ENCODE measurements at regions not wholly inside any gene's neighbourhood (a gene's known extent, or its start where the extent isn't known, plus 50 kb on each side); places are given as distances from the start of the nearest gene placed in this dataset.
A peak's percentile ranks its signal among the peaks of the same experiment; 100 is the strongest.
"Not testable (repeated sequence)": the region's sequence is repeated elsewhere in the genome, so short reads cannot be mapped to it uniquely, and the experiment has no call there.

DNA sequence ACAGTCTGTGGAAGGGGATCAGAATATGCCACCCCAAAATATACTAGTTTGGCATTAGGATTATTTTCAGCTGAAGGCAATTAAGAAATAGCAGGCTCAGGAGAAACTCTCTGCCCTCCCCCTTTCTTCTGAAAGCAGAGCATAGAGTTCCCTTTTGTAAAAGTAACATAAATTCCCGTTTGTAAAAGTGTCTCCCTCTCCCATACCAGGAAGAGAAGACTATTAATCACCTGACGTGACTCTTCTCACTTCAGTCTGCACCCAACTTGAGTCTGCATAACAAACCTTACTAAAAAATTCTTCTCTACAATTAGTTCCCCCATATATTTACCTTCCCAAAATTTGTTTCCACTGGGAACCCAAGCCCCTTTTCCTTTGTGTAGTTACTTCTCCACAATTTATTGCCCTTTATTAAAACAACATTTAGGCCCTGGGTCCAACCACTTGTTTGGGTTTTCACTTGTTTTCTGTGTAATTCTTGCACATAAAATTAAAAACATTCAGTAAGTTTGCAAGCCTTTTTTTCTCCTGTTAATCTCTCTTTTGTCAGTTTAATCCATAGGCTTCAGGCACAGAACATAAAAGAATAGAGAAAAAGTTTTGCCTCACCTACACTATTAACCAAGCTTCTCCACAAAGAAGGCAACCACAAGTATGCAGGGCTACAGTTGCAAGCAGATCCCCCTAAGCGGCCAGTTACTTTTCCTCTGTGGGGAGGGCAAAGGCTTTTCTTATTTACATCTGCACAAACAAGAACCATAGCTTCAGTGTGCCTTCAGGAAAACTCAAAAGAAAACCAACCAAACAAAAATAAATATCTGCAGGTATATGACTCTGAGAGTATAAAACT, 73.8 kb upstream of the EPCAM start:
- DNase-seq (ENCODE audit: low read depth, low spot score), result no peak

DNA sequence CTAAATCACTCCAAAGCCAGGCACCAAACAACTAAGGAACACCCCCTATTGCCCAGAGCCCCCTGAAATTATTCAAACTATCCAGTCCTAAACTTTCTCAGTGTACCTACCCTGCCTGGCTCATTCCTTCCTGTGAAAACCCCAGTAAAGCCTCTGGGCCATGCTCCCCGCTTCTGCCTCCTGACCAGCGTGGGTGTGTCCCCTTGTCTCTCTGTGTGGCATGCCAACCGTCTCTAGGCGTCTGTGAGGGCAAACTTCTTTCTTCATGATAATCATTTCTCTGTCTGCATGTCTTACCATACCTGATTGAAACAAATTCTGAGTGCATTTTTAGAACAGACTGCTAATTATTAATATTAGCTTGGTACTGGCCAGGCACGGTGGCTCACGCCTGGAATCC, 75.1 kb upstream of the EPCAM start:
- no peak for DNase-seq (ENCODE audit: low read depth, low spot score)

DNA sequence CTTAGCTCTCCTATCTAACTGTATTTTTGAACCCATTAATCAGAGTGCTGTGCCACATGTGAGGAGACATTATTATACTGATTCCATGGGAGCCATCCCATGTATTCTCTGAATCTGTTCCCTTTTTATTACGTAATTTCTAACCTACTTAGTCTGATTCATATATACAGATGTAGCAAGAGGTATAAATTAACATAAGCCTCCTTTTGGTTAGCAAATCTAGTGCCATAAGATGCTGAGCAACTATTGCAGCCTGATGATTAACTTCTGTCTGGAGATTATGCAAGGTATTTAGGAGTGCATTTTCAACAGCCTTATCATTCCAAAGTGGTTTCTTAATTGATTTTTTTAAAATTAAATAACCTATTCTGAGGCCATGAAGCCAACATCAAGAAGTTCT, 80.2 kb upstream of the EPCAM start:
- no peak for DNase-seq (ENCODE audit: low read depth, low spot score)

DNA sequence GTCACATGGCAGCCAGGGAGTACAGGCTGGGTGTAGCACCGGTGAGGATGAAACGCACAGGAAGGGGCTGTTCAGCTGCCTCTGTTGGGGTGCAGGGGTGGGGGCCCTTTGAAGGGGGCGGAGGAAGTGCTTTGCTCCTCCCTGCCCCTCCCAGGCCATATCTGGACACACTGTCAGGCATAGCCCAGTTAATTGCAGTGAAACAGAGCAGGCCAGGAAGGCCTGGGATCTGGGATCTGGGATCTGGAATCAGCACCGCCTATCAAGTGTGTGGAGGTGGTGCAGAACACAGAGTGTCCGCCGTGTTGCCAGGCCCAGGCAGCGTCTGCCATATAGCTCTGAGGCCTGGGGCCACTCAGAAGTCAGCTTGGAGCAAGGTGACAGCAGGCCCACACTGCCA, 85.5 kb upstream of the EPCAM start:
- peak; percentile 71 for DNase-seq (ENCODE audit: low read depth, low spot score)

DNA sequence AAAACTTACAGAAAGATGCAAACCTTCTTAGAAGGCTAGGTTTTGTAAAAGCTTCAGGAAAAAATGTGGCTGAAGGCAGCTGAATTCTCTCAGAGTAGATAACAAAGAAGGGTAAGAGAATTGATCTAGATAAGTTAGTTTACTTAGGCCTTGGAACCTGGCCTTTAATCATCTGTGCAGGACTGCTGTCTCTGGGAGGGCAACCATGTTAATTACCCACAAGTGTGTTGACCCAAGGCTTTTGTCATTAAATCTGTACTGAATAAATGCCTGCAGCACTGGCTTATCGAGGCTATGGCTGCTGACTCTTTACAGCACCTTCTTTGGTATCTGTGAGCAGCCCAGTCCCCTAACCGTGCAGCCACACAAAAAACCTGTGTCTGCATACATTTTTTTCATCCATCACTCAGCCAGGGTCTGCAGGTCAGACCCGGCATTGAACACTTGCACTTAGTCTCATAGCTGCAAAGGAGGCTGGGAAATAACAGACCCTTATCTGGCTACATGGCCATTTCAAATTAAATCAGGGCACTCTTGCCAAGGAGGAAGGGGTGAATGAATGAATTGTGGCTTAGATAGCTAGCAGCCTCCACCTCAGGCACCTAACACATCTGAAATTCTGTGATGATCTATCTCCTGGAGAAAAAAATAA, 86.4 kb upstream of the EPCAM start:
- DNase-seq (ENCODE audit: low read depth, low spot score), result peak; percentile 53

DNA sequence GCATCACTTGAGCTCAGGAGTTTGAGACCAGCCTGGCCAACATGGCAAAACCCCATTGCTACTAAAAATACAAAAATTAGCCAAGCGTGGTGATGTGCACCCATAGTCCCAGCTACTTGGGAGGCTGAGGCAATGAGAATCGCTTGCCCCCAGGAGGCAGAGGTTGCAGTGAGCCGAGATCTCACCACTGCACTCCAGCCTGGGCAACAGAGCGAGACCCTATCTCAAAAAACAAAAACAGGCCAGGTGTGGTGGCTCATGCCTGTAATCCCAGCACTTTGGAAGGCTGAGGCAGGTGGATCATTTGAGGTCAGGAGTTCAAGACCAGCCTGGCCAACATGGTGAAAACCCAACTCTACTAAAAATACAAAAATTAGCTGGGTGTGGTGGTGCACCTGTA, 89.6 kb upstream of the EPCAM start:
- DNase-seq (ENCODE audit: low read depth, low spot score), result not testable (repeated sequence)

DNA sequence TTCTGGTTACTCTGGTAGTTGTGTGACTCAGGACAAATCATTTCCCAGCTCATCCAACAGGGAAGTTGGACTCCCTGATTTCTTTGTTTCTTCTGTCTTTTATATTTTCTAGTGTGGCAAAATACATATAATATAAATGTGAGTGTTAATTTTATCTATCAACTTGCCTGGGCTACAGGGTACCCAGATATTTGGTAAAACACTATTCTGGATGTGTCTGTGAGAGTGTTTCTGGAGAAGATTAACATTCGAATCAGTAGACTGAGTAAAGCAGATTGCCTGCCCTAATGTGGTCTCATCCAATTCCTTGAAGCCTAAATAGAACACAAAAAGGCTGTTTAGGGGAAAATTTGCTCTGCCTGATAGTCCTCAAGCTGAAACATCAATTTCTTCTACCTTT, 91.1 kb upstream of the EPCAM start:
- no peak for DNase-seq (ENCODE audit: low read depth, low spot score)

DNA sequence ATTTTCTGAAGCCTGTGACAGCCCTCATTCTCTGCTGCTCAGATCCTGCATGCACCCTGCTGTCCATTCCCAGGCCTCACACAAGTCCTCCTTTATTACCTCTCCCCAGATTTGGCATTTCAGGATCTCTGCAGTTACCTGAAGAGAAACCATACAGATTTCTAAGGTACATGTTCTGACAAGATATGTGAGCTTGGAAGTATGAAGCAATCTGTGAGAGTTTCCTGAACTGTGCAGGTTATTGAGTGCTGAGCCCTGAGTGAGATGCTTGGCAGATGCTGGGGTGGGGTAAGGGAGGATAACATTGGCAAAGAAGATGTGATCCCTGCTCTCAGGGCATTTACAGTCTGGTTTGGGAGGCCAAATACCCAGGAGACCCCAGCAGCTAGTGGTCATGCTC, 91.9 kb upstream of the EPCAM start:
- no peak for DNase-seq (ENCODE audit: low read depth, low spot score)

DNA sequence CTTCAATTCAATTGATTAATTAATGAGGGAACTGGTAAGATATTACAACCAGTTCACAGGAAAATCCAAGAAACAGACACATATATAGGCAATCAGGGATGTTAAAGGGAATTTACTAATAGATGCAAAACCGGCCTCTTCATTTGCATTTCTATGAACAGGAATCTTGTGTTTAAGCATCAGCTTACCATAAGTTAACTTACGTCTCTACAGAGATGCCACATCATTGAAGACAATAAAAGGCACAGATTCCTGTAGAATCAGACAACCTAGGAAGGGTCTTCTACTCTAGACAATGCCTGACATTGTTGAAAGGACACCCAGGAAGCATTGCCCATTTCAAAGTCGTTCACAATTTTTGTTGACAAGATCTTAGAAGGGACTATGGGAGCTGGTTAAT, 93.0 kb upstream of the EPCAM start:
- no peak for DNase-seq (ENCODE audit: low read depth, low spot score)

DNA sequence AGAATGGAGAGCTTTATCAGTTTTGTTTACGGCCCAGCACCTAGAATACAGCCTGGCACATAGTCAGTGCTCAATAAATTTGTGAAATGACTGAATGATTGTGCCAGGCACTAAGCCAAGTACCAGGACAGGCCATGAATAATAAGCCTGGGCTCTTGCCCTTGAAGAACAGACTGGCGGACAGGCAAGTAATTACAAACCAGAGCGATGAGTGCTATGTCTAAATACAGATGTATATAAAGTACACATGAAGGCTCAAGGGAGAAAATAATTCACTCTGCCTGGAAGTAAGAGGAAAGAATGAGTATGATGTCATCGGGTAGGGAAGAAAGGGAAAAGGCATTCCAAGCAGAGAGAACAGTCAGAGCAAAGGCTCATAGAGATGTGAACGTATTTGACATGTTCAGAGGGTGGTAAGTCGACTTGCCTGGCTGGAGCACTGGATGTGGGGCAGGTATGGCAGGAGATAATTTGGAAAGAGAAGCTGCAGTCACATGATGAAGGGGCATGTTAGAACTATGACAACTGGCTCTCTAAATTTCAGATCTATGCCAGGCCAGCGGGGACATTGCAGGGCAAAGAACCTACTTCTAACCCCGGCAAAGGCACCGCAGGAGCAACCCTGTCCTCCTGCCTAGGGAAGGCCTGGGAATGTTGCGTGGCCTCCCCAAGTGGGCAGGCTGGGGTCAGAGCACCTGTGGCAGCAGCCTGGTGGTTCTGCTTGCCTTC, 94.9 kb upstream of the EPCAM start:
- no peak for DNase-seq (ENCODE audit: low read depth, low spot score)

DNA sequence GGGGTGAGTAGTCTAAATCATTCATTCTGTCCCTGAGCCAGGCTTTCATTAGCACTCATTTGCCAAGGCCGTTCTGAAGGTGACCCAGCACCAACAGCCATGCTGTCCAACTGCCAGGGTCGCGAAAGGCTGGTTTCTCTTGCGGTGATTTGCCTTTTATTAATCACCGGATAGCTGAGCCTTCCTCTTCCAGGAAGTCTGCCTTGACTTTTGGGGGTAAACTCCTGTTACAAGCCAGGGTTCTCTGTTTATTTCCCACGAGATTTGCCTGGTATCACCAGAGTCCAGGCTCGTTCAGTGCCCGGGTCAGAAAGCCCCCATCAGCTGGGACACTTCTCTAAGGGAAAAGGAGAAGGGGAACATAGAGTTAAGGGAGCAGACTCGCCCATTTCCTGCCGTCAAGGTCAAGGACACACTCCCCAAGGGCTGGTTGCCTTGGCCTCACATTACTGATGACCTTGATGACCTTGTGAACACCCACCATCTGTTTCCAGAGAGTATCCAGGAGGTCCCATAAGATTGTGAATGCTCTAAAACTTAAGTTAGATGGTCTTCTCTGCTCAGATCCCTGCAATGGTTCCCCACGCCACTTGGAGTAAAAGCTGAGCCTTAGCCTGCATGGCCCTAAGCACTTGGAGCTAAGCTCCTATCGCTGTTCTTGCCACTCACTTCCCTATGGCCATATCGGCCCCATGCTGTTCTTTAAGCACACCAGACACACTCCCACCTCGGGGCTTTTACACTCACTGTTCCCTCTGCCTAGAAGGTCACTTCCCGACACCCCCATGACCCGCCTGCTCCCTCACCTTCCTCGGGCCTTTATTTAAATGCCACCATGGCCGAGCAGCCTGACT, 96.0 kb upstream of the EPCAM start:
- peak; percentile 44 for DNase-seq (ENCODE audit: low read depth, low spot score)

DNA sequence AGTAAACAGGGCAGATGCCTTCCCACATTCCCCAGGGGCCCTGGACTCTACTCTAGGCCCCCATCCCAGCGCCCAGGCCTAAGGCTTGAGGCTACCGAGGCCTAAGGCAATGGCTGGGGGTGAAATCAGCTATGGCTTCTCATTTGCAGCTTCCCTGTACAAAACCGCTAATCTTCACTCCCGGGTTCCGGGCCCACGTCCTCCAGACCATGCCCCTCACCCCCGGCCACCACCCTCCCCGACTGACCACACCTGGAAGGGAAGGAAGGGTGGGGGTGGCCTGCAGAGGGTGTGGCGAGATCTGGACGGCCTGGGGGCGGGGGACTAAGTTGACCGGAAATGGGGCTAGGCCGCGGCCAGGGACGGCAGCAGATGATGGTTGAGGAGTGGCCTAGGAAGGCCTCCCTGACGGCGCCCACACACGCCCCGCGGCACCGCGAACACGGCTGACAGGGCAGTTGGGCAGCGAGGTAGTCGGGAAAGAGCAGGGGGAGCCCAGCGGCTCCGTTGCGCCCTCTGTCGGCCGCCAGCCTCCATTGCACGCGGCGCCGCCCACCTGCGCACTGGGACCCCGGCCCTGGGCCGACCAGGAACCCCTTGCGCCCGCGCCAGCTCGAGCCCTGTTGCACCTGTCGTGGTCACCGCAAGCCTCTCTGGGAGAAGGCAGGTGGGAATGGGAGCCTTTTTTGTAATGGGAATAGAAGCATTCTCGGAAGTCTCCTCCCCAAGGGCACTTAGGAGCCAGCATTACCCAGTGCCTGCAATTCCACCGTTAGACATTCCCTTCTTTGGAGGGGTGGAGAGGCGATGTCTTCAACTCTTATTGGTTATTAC, 95.9 kb upstream of the CALM2 start:
- peak; percentile 92 for DNase-seq (ENCODE audit: low read depth, low spot score)

DNA sequence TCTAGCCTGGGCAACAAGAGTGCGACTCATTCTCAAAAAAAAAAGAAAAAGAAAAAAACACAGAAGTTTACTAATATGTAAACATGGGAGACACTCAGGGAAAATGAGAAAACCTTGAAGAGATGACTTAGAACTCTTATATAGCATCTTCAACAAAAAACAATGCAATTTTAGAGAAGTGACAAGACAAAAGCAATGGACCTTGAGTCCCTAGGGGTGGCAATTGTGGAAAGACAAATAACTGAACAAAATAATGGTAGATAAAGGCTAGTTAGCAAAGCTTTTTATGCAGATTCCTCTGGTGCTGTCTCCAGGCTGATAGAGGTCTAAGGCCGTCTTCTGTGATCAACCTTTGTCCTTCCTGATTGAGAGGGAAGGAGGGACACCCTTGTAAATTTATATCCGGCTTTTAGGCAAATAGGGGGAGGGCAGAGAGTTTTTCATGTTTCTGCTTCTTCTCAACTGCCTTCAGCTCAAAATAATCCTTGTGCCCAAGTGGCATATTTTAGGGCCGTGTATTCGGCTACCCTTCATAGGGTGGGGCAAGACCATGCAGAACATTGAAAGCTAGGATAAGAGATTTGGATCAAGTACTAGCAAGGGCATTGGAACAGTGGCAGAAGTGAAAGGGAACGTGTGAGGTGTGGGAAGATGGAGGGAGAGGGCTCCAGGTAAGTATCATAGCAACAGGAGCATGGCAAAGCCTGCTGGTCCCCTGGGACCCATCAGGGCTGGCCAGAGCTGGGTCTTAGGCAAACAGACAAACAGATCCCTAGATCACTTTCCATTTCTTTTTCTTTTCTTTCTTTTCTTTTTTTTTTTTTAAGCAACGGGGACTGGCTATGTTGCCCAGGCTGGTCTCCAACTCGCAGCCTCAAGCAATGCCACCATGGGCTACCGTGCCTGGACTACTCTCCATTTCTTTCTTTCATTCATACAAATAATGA, 95.0 kb upstream of the CALM2 start:
- peak; percentile 27 for DNase-seq (ENCODE audit: low read depth, low spot score)

DNA sequence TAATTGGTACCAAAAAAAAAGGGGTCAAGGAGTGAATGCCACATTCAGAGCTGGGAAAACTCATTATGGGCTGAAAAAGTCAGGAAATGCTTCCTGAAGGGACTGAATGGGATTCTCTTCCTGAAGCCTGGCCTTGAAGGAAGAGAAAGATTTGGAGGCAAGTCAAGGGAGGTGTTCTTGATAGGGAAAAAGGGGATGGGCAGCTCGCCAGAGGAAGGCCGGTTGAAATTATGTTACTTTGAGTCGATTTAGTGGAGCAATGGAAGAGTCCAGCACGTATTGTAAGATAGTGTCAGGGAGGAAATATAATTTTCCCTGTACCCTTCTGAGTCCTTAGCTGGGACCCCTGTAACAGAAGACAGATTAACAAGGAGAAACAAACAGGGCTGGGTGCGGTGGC, 94.1 kb upstream of the CALM2 start:
- DNase-seq (ENCODE audit: low read depth, low spot score), result no peak

DNA sequence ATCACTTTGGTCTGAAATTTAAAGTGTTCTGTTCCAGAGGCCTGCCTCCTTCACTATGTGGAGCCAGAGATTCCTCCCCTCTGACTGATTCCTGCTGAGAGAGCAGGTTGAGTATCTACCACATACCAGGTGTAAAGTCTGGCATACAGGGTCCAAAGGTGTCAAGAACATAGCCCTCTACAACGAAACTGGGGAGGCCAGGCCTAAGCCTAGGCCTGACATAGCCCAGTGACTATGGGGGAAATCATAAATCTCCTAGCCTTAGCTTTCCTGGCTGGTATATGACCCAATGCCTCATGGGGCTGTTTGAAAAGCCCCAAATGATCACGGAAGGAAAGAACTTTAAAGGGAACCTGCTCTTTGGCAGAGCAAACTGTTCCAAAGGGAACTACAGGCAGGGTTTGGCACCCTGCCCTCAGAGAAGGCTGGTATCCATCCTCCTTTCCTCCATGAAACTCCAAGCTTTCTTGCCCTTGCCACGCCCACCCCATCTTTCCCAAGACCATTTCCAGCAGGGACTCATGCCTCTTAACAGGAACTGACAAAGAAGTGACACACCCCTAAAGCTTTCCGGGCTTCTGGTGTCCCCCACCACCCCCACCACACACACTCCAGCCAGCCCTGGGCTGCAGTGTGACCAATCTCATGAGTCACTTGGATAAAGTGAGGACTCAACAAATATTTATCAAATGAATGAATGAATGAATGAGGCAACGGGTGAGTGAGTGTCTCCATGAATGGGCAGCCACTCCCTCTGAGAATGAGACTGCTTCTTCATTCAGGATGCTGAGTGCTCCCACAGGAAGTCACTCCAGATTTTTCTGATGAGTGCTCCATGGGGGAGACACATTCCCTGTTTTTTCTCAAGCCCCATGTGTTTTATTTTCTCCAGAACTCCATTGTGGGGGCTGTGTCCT, 93.3 kb upstream of the CALM2 start:
- DNase-seq (ENCODE audit: low read depth, low spot score), result no peak

DNA sequence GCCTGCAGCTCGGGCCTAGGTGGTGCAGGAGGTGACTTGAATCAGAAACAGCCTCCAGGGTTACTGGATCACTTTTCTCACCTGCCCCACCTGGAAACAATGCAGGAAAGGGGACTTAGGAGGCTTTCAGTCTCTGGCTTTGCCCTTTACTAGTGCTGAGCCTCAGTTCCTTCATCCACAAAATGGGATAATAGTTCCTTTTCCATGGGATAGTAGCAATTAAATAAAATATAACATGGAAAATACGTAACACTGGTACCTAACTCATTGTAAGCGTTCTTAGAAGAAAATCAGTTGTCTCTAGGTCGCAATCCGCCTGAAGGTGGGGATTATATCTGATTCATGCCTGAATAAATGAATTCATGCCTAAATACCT, 91.4 kb upstream of the CALM2 start:
- no peak for DNase-seq (ENCODE audit: low read depth, low spot score)

DNA sequence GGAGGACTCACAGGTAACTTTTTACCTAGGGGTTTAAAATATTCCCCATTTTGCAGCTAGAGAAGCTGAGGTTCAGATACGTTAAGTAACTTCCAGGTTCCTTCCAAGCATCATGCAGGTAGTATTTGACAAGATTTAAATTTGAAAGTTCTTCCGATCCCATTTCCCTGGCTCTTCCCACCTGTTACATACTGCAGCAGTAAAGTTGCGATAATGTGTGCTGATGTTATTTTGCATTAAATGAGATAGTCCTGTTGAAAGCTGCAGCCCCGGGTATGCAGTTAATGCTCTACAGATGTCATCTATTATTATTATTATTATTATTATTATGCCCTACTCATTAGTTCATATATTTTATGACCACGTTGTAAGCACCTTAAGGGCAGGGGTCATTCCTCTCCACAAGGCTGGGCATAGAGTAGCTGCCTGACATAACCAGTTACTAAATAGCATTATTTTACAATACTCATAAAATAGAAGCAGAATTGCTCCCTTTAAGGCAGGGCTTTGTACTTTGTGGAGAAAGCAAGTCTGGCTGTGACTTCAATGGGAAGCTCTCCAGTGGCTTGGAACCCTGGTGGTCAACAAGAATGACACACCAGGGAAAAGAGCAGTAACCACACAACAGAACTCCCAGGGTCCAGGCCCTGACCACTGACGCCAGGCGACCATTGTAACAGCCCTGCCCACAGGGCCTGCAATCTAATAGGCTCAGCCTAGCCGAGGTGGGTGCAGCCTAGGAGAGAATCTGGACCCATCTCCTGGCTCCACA, 90.8 kb upstream of the CALM2 start:
- DNase-seq (ENCODE audit: low read depth, low spot score), result peak; percentile 76

DNA sequence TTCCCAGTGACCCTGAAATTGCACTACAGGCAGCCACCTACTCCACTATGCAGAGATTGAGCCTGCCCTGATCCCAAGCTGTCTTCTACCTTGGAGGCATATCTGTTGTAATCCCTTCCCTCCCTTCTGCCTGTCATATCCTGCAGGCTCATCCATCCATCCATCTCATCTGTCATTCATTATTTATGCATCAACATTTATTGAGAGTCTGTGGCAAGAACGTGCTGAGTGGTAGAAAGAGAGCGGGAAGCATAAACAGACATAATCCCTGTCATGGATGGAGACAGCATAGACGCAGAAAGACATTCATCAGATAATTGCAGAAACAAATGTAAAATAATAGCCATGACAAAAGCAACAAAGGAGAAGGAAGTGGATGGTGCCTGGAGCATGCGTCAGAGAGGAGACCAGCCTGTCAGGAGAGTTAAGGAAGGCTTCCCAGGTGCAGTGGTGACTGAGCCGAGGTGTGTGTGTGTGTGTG, 89.5 kb upstream of the CALM2 start:
- DNase-seq (ENCODE audit: low read depth, low spot score), result peak; percentile 68
